ENCODE measurements at regions not wholly inside any gene's neighbourhood (a gene's known extent, or its start where the extent isn't known, plus 50 kb on each side); places are given as distances from the start of the nearest gene placed in this dataset.

DNA sequence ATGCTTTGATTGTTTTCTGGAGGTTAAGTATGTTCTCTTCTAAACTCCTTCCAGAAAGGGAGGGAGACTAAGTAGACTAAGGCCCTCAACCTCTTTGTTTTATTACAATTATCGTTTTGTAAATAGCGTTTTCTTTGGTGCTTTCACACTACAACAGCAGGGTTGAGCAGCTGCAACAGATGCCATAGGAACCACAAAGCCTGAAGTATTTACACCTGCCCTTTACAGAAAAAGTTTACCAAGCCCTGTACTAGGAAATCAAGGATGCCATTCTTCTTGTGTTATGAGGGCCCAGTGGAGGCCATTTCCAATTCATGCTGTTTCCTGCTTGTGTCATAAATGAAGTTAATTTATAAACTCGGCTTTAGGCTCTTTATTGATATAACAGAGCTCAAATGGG lies 914.8 kb downstream of the DCDC2C start:
- DNase-seq = no peak

GRCh38 chr2:4618630-4619228 lies 915.4 kb downstream of the DCDC2C start:
- DNase-seq = no peak

- no peak for DNase-seq
Measured at GRCh38 chr2:4628998-4629501, 925.7 kb downstream of the DCDC2C start.

GRCh38 chr2:4635289-4635688 lies 931.9 kb downstream of the DCDC2C start:
- DNase-seq = no peak

DNA sequence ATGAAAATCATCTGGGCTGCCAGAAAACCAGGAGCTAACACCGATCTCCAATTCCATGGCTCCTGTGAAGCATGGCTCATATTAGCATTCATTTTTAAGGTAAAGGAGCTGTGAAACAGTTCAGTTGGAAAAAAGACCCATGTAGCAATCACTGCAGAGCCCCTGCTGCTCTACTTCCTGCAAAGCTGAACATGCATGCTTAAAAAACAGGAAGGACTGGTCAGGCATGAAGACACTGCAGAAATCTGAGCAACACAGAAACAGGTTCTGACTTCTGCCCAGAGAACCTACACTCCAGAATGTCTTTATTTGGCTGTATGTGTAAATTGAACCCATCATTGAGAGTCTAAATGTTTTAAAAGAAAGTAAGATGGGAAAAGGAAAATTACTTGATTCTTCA lies 950.6 kb downstream of the DCDC2C start:
- DNase-seq = peak in 1 of 2 experiments; percentile 17

DNA sequence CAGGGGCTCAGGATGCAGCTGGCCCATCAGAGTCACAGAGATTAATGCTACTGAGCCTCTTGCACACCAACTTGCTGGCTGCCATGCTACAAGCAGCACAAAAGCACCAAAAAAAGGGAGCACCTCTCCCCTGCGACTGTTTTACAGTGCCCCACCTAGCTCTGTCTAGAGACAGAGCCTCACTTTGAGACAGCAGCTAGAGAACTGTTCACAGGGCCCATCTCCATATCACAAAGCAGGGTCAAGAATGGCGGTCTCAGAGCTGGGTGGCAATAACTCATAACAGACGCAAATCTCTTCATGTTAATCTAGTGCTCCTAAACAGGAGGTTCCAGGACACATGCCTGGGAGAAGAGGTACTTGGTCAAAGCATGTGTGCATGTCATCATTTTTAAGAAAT lies 953.0 kb downstream of the DCDC2C start:
- DNase-seq = no peak

DNA sequence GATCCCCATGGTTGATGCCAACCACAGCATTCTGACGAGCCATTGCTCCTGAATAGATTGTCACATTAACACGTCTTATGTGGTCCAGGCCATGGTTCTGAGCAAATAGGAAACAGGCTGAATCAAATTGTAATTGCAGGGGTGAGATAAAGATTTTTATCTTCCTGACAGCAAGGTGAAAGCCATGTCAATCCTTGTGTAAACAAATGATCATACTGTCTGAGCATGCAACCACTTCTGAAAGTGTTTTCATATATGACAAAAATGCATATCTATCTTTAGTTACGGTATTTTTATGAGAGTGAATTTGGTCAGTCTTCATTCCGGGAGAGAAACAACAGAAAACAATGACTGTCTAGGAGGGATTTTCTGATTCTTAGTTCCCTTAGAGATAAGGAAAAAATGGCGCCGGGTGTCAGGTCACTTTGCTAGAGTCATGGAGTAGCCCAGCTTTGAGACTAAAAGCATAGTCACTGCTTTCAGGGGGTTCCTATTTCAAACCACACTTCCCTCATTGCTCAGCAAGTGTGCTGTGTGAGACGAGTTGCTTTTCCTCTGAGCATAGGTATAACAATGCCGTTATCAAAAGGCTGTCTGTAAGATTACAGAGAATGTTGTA lies 958.9 kb downstream of the DCDC2C start:
- DNase-seq = no peak

GRCh38 chr2:4668381-4668780 lies 965.0 kb downstream of the DCDC2C start:
- no peak for DNase-seq

DNA sequence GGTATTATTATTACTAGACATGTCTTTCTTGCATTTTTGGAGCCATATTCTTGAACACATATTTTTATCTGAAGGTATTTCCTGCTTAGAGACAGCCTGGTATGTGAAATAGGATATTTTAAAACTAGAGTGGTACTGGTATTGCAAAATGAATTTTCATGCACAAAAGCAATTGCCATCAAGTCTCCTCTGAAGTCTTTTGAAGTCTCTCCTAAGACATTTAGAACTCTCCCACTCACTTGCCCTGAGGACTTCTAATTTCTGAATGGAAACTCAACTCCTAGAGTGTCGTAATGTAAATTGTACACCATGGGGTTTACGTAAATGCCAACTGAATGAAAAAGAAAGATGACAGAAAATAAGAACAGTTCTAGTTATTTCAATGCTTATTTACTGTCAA lies 967.0 kb downstream of the DCDC2C start:
- DNase-seq = no peak

DNA sequence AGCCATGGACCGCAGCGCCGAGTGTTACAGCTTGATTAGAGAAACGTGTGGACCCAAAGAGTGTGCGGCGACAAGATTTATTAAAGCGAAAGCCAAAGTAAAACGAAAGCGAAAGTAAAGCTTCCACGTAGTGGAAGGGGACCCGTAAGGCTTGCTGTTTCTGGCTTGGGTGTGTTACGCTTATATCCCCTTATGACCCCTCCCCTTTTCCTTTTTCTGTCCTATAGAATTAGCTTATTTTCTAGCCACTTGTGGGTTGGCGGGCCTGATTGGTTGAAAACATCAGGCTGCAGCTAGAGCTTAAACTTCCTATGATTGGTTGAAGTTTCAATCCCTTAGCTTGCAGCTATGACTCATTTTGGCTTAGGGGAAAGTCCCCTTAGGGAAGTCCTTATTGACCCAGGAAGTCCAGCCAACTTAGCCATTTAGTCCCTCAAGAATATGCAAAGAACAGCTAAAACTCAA lies 969.7 kb downstream of the DCDC2C start:
- peak in 1 of 2 experiments; percentile 5 for DNase-seq

DNA sequence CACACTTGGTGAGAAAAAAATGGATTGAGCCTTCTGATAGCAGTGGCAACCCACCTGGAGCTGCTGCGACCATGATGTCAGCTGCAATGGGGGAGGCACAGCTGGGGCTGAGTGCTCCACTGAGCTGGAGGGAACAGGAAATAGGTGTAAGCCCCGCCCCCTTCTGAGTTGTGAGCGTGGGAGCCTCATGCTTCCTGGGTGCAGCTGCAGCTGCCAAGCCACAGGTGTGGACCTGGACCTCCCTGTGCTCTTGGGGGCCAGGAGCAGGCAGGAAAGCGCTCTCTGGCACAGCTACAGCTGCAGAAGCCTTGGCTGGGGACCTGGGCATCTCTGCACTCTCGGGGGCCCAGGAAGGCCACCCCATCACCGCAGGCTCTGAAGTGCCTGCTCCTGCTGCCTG lies 970.6 kb downstream of the DCDC2C start:
- peak; percentile 24 to 27 for DNase-seq

DNA sequence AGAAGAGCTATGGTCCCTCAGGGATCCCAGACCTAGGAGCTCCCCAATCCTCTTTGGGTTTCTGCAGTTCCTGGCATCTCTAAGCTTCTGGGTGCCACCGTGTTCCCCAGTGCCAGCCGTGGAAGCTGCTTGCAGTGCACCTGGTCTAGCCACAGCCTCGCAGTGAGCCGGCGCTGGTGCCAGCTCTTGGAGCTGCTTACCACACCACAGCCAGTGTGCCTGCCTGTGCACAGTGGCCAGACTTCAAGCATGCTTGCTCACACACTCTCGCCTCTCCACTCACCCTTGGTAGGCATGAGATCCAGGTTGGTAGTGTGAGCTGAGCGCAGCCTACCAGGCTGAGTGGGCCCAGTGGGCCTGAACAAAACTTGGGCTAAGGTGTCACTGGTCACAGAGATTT lies 971.9 kb downstream of the DCDC2C start:
- DNase-seq = no peak

DNA sequence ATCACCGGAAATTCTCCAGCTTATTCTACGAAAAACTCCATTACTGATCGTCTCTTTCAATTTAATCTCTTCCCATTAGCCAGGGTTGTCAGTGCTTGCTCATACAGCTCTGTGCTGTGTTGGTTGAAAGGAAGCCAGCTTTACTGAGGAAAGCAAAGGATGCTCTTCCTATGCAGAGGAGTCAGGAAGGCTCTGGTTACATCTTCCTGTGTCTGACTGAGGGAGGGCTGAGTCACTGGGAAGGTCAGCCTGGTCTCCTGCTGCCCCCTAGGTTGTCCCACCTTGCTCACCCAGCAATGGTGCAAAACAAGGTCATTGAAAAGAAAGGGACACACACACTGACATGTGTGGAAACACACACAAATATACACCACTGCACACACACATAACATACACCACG lies 975.6 kb downstream of the DCDC2C start:
- no peak for DNase-seq

GRCh38 chr2:4679391-4679790 lies 976.0 kb downstream of the DCDC2C start:
- no peak for DNase-seq

DNA sequence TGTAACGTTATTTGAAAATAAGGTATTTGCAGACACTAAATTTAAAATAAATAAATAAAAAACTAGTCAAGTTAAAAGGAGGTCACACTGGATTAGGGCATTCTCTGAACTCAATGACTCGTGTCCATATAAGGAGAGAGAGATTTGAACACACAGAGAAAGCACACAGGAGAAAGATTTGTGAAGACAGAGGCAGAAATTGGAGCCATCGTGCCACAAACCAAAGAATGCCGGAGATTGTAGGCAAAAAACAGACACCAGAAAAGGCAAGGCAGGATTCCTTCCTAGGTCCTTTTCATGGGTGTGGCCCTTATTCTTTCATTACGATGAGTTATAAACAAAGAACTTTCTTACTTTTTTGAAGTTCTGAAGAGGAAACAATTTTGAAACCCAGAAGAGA lies 981.5 kb downstream of the DCDC2C start:
- no peak for DNase-seq

DNA sequence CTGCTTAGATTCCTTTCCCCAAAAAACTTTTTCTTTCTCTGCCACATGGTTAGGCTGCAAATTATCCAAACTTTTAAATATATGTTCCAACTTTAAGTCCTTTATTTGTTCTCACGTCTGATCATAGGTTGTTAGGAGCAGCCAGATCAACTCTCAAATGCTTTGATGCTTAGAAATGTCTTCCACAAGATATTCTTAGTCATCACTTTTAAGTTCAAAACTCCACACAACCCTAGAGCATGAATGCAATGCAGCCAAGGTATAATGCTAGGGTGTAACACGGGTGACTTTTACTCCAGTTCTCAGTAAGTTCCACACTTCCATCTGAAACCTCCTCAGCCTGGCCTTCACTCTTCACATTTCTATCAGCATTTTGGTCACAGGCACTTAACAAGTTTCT lies 987.5 kb downstream of the DCDC2C start:
- no peak for DNase-seq

DNA sequence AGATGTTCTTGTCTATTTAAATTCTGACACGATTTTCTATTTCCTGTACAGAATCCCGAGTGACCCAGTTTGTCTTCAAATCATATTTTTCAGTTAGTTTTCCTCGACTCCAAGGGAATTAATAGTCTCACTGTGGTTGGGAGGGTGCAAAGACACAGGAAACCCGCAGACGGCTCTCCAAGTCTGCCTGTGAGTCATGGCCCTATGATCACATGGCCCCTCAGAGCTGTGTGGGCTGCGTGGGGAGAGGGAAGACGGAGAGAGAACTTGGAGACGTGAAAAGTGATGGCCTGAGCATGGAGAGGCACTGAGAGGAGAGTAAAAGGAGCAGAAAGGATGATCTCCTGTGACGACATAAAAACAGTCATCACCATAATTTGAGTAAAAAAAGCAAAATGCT lies 989.9 kb downstream of the DCDC2C start:
- DNase-seq = peak; percentile 82 to 87

- DNase-seq = no peak
Measured at GRCh38 chr2:4695281-4695861, 992.0 kb downstream of the DCDC2C start.

DNA sequence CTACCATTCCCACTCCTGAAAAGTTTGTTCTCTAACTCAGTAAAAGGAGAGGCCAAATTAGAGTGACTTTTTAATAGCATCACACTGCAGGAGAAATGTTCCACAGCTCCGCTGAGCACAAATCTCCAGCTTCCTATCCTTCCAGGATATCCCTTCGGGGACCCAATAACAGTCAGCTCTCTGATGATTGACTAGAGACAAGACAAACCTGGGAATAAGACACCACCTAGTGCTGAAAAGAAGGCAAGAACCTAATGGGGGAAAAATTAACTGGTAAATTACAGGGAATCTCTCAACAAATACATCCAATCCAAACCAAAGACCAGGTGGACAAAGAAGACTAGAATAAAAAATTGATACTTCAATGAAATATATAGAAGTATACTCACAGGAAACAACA lies 977.1 kb upstream of the SOX11 start:
- peak; percentile 48 to 64 for DNase-seq

GRCh38 chr2:4718777-4719176 lies 973.4 kb upstream of the SOX11 start:
- no peak for DNase-seq

GRCh38 chr2:4725618-4726017 lies 966.6 kb upstream of the SOX11 start:
- DNase-seq = no peak

GRCh38 chr2:4732560-4732959 lies 959.6 kb upstream of the SOX11 start:
- no peak for DNase-seq

DNA sequence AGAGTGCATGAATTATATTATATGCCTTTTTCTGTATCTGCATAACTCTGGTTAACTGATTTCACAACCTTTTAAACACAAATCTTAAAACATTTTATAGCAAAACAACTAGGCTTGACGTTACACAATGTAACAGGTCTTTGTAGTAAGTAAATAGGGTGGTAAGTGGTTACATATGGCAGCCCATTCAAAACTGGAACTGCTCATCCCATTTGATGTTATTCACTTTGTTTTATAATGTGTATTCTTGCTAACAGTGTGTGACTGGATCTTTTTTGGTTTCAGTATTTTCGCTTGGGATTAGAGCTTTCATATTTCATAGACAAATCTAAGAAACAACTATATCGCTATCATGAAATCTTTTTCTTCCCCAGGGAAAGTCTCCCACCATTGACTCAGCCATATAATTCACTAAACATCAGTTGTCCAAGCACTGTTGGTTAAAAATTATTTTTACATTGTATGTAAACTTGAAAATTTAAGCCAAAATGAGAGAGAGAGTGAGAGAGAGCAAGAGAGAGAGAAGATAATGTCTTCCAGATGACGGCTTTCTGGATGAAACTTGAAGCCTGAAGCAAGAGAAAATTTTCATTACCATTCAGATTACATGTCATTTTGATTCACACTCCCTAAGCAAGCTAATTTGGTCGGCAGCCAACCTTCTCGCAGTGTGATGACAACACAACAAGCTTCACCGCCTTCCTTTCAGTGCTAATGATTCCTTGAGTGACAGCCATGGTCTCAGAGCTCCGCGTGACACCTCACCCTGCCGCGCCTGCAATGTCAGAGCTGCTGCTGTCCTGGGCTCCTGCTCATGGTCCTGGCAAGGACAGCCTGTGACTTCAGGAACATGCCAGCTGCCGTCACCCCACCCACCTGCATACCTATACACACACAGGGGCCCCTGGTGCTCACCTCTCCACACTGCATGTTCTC lies 946.9 kb upstream of the SOX11 start:
- DNase-seq = no peak

All from Kasumi-1 (cell line).